ENCODE measurements at regions not wholly inside any gene's neighbourhood (a gene's known extent, or its start where the extent isn't known, plus 50 kb on each side); places are given as distances from the start of the nearest gene placed in this dataset.

GRCh38 chr13:75231235-75231634, 250.7 kb downstream of the TBC1D4 start:
- Mint-ChIP-seq H3K4me1 (peaks cover 6% of the 10 kb centered on the region), H3K4me3 (no peak overlapping the region), H3K27me3 (ENCODE audit: low read depth) (no peaks in the 10 kb centered on the region), H3K27ac (no peak overlapping the region), H3K9me3 (no peaks in the 10 kb centered on the region), H3K36me3 (no peaks in the 10 kb centered on the region)
- DNase-seq (ENCODE audit: low spot score), result no peak
- ChIA-PET POLR2A (no interaction called here), CTCF (interaction anchor here (1.0 kb wide), 1 partner anchor 11 kb away, joined by 3 read pairs; no protein-coding TSS in a partner anchor)
- no peak for ATAC-seq
- TF ChIP-seq, protein P1, sequence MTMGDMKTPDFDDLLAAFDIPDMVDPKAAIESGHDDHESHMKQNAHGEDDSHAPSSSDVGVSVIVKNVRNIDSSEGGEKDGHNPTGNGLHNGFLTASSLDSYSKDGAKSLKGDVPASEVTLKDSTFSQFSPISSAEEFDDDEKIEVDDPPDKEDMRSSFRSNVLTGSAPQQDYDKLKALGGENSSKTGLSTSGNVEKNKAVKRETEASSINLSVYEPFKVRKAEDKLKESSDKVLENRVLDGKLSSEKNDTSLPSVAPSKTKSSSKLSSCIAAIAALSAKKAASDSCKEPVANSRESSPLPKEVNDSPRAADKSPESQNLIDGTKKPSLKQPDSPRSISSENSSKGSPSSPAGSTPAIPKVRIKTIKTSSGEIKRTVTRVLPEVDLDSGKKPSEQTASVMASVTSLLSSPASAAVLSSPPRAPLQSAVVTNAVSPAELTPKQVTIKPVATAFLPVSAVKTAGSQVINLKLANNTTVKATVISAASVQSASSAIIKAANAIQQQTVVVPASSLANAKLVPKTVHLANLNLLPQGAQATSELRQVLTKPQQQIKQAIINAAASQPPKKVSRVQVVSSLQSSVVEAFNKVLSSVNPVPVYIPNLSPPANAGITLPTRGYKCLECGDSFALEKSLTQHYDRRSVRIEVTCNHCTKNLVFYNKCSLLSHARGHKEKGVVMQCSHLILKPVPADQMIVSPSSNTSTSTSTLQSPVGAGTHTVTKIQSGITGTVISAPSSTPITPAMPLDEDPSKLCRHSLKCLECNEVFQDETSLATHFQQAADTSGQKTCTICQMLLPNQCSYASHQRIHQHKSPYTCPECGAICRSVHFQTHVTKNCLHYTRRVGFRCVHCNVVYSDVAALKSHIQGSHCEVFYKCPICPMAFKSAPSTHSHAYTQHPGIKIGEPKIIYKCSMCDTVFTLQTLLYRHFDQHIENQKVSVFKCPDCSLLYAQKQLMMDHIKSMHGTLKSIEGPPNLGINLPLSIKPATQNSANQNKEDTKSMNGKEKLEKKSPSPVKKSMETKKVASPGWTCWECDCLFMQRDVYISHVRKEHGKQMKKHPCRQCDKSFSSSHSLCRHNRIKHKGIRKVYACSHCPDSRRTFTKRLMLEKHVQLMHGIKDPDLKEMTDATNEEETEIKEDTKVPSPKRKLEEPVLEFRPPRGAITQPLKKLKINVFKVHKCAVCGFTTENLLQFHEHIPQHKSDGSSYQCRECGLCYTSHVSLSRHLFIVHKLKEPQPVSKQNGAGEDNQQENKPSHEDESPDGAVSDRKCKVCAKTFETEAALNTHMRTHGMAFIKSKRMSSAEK (CRISPR knock-in tag; IDR thresholded peaks at IDR 0.05; ENCODE audit: borderline replicate concordance), result no peak
- no peak for TF ChIP-seq USF1 (CRISPR knock-in tag; IDR thresholded peaks at IDR 0.05)
- no peak for TF ChIP-seq ZNF671 (CRISPR knock-in tag; IDR thresholded peaks at IDR 0.05)
- TF ChIP-seq, protein P2, sequence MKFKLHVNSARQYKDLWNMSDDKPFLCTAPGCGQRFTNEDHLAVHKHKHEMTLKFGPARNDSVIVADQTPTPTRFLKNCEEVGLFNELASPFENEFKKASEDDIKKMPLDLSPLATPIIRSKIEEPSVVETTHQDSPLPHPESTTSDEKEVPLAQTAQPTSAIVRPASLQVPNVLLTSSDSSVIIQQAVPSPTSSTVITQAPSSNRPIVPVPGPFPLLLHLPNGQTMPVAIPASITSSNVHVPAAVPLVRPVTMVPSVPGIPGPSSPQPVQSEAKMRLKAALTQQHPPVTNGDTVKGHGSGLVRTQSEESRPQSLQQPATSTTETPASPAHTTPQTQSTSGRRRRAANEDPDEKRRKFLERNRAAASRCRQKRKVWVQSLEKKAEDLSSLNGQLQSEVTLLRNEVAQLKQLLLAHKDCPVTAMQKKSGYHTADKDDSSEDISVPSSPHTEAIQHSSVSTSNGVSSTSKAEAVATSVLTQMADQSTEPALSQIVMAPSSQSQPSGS (CRISPR knock-in tag; IDR thresholded peaks at IDR 0.05; ENCODE audit: borderline replicate concordance, low read depth), result no peak
- TF ChIP-seq, protein P3, sequence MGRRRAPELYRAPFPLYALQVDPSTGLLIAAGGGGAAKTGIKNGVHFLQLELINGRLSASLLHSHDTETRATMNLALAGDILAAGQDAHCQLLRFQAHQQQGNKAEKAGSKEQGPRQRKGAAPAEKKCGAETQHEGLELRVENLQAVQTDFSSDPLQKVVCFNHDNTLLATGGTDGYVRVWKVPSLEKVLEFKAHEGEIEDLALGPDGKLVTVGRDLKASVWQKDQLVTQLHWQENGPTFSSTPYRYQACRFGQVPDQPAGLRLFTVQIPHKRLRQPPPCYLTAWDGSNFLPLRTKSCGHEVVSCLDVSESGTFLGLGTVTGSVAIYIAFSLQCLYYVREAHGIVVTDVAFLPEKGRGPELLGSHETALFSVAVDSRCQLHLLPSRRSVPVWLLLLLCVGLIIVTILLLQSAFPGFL (CRISPR knock-in tag; IDR thresholded peaks at IDR 0.05; ENCODE audit: borderline replicate concordance), result no peak
- TF ChIP-seq ZMAT4 (CRISPR knock-in tag; IDR thresholded peaks at IDR 0.05), result no peak
- no peak for TF ChIP-seq FOXJ3 (CRISPR knock-in tag; IDR thresholded peaks at IDR 0.05; ENCODE audit: borderline replicate concordance)
- TF ChIP-seq ZSCAN18 (CRISPR knock-in tag; IDR thresholded peaks at IDR 0.05), result no peak
- TF ChIP-seq JUN (CRISPR knock-in tag; IDR thresholded peaks at IDR 0.05), result no peak
- TF ChIP-seq NR1H2 (CRISPR knock-in tag; IDR thresholded peaks at IDR 0.05), result no peak
- TF ChIP-seq ZNF138 (CRISPR knock-in tag; conservative IDR thresholded peaks at IDR 0.05), result no peak

DNA sequence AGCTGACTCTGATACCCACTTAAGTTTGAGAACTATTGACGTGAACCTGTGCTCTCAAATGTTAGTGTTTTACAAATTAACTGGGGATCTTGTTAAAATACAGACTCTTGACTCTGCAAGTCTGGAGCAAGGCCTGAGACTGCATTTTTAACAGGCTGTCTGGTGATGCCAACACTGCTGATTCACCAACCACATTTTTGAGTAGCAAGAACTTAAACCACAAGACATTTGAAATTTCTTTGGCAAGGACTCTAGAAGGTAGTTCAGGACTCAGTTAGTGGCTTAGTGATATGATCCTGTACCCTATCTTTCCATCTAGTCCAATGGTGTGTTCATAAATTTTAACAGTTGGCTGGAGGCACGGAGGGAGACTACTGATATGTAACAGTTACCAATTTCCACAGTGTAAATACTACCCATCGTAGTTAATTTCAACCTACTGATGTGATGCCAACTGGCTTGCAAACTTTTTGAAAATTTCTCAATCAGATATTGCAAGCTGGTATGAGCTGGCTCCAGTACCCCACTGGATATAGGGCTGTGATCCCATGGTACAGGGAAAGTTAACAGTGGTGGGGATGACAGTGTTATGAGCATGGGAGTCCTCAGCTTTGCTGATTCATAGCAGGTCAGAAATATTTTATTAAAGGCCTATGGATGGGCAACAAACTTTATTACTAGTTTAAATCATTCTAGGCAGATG, 255.1 kb downstream of the TBC1D4 start:
- Mint-ChIP-seq H3K4me3 (no peak overlapping the region), H3K27ac (no peak overlapping the region), H3K9me3 (no peaks in the 10 kb centered on the region), H3K4me1 (peaks cover 10% of the 10 kb centered on the region), H3K27me3 (ENCODE audit: low read depth) (no peaks in the 10 kb centered on the region; the same call in 1 of the 2 replicates), H3K36me3 (no peaks in the 10 kb centered on the region)
- DNase-seq (ENCODE audit: low spot score) (no peak), ATAC-seq (no peak)
- POLR2A ChIA-PET, result no interaction called here
- CTCF ChIA-PET, result no interaction called here
- TF ChIP-seq, protein P4, sequence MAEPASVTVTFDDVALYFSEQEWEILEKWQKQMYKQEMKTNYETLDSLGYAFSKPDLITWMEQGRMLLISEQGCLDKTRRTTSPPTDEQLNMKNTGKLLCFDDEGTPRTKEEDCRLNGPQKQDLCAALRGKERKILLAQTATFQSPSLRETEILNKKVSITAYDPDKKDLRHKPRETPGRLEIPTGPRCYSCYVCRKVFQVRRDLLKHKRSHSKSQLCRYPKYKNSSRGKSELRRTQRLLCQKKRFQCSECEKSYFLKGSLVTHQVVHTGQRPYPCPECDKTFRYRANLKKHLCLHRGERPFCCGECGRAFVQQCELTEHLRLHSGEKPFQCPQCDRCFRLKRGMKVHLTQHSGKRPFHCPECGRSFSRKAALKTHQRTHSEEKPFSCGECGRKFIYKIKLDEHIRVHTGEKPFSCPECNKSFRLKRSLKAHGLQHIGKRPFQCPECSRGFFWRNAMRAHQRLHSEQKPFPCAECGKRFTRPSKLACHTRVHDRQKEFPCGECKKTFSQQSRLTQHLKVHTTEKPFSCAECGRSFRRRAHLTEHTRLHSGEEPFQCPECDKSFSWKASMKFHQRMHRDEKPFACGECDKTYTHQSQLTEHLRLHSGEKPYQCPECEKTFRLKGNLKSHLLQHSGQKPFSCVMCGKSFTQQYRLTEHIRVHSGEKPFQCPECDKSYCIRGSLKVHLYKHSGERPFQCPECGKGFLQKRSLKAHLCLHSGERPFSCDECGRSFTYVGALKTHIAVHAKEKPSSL (CRISPR knock-in tag; conservative IDR thresholded peaks at IDR 0.05), result no peak
- TF ChIP-seq, protein P5, sequence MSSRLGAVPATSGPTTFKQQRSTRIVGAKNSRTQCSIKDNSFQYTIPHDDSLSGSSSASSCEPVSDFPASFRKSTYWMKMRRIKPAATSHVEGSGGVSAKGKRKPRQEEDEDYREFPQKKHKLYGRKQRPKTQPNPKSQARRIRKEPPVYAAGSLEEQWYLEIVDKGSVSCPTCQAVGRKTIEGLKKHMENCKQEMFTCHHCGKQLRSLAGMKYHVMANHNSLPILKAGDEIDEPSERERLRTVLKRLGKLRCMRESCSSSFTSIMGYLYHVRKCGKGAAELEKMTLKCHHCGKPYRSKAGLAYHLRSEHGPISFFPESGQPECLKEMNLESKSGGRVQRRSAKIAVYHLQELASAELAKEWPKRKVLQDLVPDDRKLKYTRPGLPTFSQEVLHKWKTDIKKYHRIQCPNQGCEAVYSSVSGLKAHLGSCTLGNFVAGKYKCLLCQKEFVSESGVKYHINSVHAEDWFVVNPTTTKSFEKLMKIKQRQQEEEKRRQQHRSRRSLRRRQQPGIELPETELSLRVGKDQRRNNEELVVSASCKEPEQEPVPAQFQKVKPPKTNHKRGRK (CRISPR knock-in tag; IDR thresholded peaks at IDR 0.05; ENCODE audit: borderline replicate concordance), result no peak
- TF ChIP-seq ZNF317 (CRISPR knock-in tag; IDR thresholded peaks at IDR 0.05; ENCODE audit: borderline replicate concordance, low read depth), result no peak
- TF ChIP-seq FOXJ3 (CRISPR knock-in tag; IDR thresholded peaks at IDR 0.05; ENCODE audit: borderline replicate concordance), result no peak
- TF ChIP-seq, protein P6, sequence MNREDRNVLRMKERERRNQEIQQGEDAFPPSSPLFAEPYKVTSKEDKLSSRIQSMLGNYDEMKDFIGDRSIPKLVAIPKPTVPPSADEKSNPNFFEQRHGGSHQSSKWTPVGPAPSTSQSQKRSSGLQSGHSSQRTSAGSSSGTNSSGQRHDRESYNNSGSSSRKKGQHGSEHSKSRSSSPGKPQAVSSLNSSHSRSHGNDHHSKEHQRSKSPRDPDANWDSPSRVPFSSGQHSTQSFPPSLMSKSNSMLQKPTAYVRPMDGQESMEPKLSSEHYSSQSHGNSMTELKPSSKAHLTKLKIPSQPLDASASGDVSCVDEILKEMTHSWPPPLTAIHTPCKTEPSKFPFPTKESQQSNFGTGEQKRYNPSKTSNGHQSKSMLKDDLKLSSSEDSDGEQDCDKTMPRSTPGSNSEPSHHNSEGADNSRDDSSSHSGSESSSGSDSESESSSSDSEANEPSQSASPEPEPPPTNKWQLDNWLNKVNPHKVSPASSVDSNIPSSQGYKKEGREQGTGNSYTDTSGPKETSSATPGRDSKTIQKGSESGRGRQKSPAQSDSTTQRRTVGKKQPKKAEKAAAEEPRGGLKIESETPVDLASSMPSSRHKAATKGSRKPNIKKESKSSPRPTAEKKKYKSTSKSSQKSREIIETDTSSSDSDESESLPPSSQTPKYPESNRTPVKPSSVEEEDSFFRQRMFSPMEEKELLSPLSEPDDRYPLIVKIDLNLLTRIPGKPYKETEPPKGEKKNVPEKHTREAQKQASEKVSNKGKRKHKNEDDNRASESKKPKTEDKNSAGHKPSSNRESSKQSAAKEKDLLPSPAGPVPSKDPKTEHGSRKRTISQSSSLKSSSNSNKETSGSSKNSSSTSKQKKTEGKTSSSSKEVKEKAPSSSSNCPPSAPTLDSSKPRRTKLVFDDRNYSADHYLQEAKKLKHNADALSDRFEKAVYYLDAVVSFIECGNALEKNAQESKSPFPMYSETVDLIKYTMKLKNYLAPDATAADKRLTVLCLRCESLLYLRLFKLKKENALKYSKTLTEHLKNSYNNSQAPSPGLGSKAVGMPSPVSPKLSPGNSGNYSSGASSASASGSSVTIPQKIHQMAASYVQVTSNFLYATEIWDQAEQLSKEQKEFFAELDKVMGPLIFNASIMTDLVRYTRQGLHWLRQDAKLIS (CRISPR knock-in tag; IDR thresholded peaks at IDR 0.05; ENCODE audit: borderline replicate concordance), result no peak

Data from WTC11 (cell line).